ENCODE measurements at regions not wholly inside any gene's neighbourhood (a gene's known extent, or its start where the extent isn't known, plus 50 kb on each side); places are given as distances from the start of the nearest gene placed in this dataset.

GRCh38 chrX:8025705-8026104 is 98.5 kb upstream of the PNPLA4 start:
- H3K4me3 ChIP-seq (ENCODE audit: insufficient read depth, low read depth, low read length), result no peak overlapping the region
- DNase-seq (ENCODE audit: low read depth) (no peak), FAIRE-seq (peak; percentile 63)
- H3K27ac Mint-ChIP-seq (ENCODE audit: unreplicated experiment), result no peak overlapping the region
- no peaks in the 10 kb centered on the region for H3K4me1 ChIP-seq (ENCODE audit: insufficient read depth, low read length)
- H2AFZ ChIP-seq (ENCODE audit: low read depth, low read length), result no peak overlapping the region
- H4K20me1 ChIP-seq (ENCODE audit: insufficient read depth, low read length), result no peaks in the 10 kb centered on the region
- no peaks in the 10 kb centered on the region for H3K9me3 ChIP-seq (ENCODE audit: insufficient read depth, low read depth, low read length)
- H3K9ac ChIP-seq (ENCODE audit: low read length), result no peak overlapping the region
- no peak overlapping the region for H3K4me2 ChIP-seq (ENCODE audit: low read length)
- H3K36me3 Mint-ChIP-seq (ENCODE audit: low read depth, unreplicated experiment), result peaks cover 1% of the 10 kb centered on the region
- H3K27me3 ChIP-seq (ENCODE audit: insufficient read depth, low read length), result no peaks in the 10 kb centered on the region
- H3K79me2 ChIP-seq (ENCODE audit: insufficient read depth, low read length), result no peaks in the 10 kb centered on the region
- H3K9me3 Mint-ChIP-seq (ENCODE audit: unreplicated experiment), result no peaks in the 10 kb centered on the region
- H3K4me1 Mint-ChIP-seq (ENCODE audit: low read depth, unreplicated experiment), result no peaks in the 10 kb centered on the region
- H3K27ac ChIP-seq (ENCODE audit: low read depth, low read length), result no peak overlapping the region
- H3K27me3 Mint-ChIP-seq (ENCODE audit: low read depth, unreplicated experiment), result no peaks in the 10 kb centered on the region
- TF ChIP-seq CTCF (IDR thresholded peaks at IDR 0.05; ENCODE audit: insufficient read depth, low read depth, low read length), result no peak
- no peak for TF ChIP-seq EZH2 (IDR thresholded peaks at IDR 0.05; ENCODE audit: insufficient read depth, low read length)
- no peaks in the 10 kb centered on the region for H3K36me3 ChIP-seq (ENCODE audit: insufficient read depth, low read length)
- H3K4me3 Mint-ChIP-seq (ENCODE audit: unreplicated experiment), result no peak overlapping the region

GRCh38 chrX:8018934-8019333 is 91.7 kb upstream of the PNPLA4 start:
- no peaks in the 10 kb centered on the region for H3K4me1 Mint-ChIP-seq (ENCODE audit: low read depth, unreplicated experiment)
- Histone ChIP-seq H3K4me3 (ENCODE audit: insufficient read depth, low read depth, low read length) (no peak overlapping the region), H4K20me1 (ENCODE audit: insufficient read depth, low read length) (no peaks in the 10 kb centered on the region), H3K79me2 (ENCODE audit: insufficient read depth, low read length) (no peaks in the 10 kb centered on the region), H3K9me3 (ENCODE audit: insufficient read depth, low read depth, low read length) (no peaks in the 10 kb centered on the region), H3K4me2 (ENCODE audit: low read length) (no peak overlapping the region), H3K9ac (ENCODE audit: low read length) (no peak overlapping the region), H3K27ac (ENCODE audit: low read depth, low read length) (no peak overlapping the region), H3K27me3 (ENCODE audit: insufficient read depth, low read length) (no peaks in the 10 kb centered on the region), H2AFZ (ENCODE audit: low read depth, low read length) (no peak overlapping the region), H3K4me1 (ENCODE audit: insufficient read depth, low read length) (no peaks in the 10 kb centered on the region), H3K36me3 (ENCODE audit: insufficient read depth, low read length) (no peaks in the 10 kb centered on the region)
- DNase-seq (ENCODE audit: low read depth) (no peak), FAIRE-seq (no peak)
- TF ChIP-seq CTCF (IDR thresholded peaks at IDR 0.05; ENCODE audit: insufficient read depth, low read depth, low read length) (no peak), EZH2 (IDR thresholded peaks at IDR 0.05; ENCODE audit: insufficient read depth, low read length) (no peak)
- no peak overlapping the region for H3K4me3 Mint-ChIP-seq (ENCODE audit: unreplicated experiment)
- H3K27ac Mint-ChIP-seq (ENCODE audit: unreplicated experiment), result no peak overlapping the region
- no peaks in the 10 kb centered on the region for H3K27me3 Mint-ChIP-seq (ENCODE audit: low read depth, unreplicated experiment)
- peaks cover 1% of the 10 kb centered on the region for H3K36me3 Mint-ChIP-seq (ENCODE audit: low read depth, unreplicated experiment)
- no peaks in the 10 kb centered on the region for H3K9me3 Mint-ChIP-seq (ENCODE audit: unreplicated experiment)

- no peaks in the 10 kb centered on the region for H3K4me1 ChIP-seq (ENCODE audit: insufficient read depth, low read length)
- no peak overlapping the region for H3K4me2 ChIP-seq (ENCODE audit: low read length)
- Mint-ChIP-seq H3K9me3 (ENCODE audit: unreplicated experiment) (no peaks in the 10 kb centered on the region), H3K27me3 (ENCODE audit: low read depth, unreplicated experiment) (no peaks in the 10 kb centered on the region), H3K4me3 (ENCODE audit: unreplicated experiment) (no peak overlapping the region), H3K4me1 (ENCODE audit: low read depth, unreplicated experiment) (no peaks in the 10 kb centered on the region), H3K27ac (ENCODE audit: unreplicated experiment) (no peak overlapping the region), H3K36me3 (ENCODE audit: low read depth, unreplicated experiment) (no peaks in the 10 kb centered on the region)
- no peak overlapping the region for H3K27ac ChIP-seq (ENCODE audit: low read depth, low read length)
- H3K36me3 ChIP-seq (ENCODE audit: insufficient read depth, low read length), result no peaks in the 10 kb centered on the region
- FAIRE-seq, result no peak
- DNase-seq (ENCODE audit: low read depth), result no peak
- H3K9ac ChIP-seq (ENCODE audit: low read length), result no peak overlapping the region
- H4K20me1 ChIP-seq (ENCODE audit: insufficient read depth, low read length), result no peaks in the 10 kb centered on the region
- no peaks in the 10 kb centered on the region for H3K9me3 ChIP-seq (ENCODE audit: insufficient read depth, low read depth, low read length)
- H3K79me2 ChIP-seq (ENCODE audit: insufficient read depth, low read length), result no peaks in the 10 kb centered on the region
- H2AFZ ChIP-seq (ENCODE audit: low read depth, low read length), result no peak overlapping the region
- TF ChIP-seq CTCF (IDR thresholded peaks at IDR 0.05; ENCODE audit: insufficient read depth, low read depth, low read length) (no peak), EZH2 (IDR thresholded peaks at IDR 0.05; ENCODE audit: insufficient read depth, low read length) (no peak)
- H3K27me3 ChIP-seq (ENCODE audit: insufficient read depth, low read length), result no peaks in the 10 kb centered on the region
- H3K4me3 ChIP-seq (ENCODE audit: insufficient read depth, low read depth, low read length), result no peak overlapping the region
Measured at GRCh38 chrX:8010105-8010504, 82.9 kb upstream of the PNPLA4 start.

Data from astrocyte (in vitro differentiated cells and primary cell).